HEK293T (cell line): ENCODE measurements at regions not wholly inside any gene's neighbourhood (a gene's known extent, or its start where the extent isn't known, plus 50 kb on each side); places are given as distances from the start of the nearest gene placed in this dataset.

Experiments
- ELF4 ChIP-seq: fragments of 450-650 bp; IDR thresholded peaks from 2 replicates; pipeline ENCODE4 v1.6.1; 2017; ENCODE audit warnings: antibody characterized with exemption
- HDGF ChIP-seq: fragments of 450-650 bp; IDR thresholded peaks from 2 replicates; pipeline ENCODE4 v1.6.1; 2017; ENCODE audit warnings: antibody characterized with exemption, borderline replicate concordance
- L3MBTL2 ChIP-seq: fragments of 450-650 bp; conservative IDR thresholded peaks from 2 replicates; pipeline ENCODE4 v1.6.1; 2016; ENCODE audit warnings: mild to moderate bottlenecking
- NFRKB ChIP-seq: fragments of 450-650 bp; IDR thresholded peaks from 2 replicates; pipeline ENCODE4 v1.6.1; 2016; ENCODE audit warnings: mild to moderate bottlenecking, moderate library complexity
- TARDBP ChIP-seq: fragments of 450-650 bp; IDR thresholded peaks from 2 replicates; pipeline ENCODE4 v1.6.1; 2016
- ZNF384 ChIP-seq: fragments of 450-650 bp; IDR thresholded peaks from 2 replicates; pipeline ENCODE4 v1.6.1; 2016

DNA sequence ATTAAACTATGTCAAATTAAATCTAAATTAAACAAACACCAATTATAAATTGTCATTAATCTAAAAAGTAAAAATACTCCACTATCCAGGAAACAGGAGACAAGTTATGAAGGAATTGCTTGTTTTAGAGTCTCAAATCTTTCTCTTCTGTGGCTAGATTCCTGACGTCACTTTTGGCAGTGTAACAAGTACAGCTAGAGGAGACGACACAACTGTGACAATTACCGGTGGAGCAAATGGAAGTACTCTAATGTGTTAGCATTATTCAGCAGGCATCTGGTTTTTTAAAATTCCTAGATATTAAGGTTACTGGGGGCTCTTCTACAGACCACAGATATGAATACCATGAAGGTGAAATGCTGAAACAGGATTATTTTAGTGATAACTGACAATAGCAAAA lies 1042.7 kb downstream of the EPHA7 start:
- no peak for TF ChIP-seq HDGF
- no peak for TF ChIP-seq NFRKB
- TF ChIP-seq ELF4 = no peak
- no peak for TF ChIP-seq ZNF384
- TF ChIP-seq L3MBTL2 = no peak
- no peak for TF ChIP-seq TARDBP
